NOMO-1 treated with dmso at 0.1 percent for 144 hours (cell line): ENCODE measurements at regions not wholly inside any gene's neighbourhood (a gene's known extent, or its start where the extent isn't known, plus 50 kb on each side); places are given as distances from the start of the nearest gene placed in this dataset.
A peak's percentile ranks its signal among the peaks of the same experiment; 100 is the strongest.
"Not testable (repeated sequence)": the region's sequence is repeated elsewhere in the genome, so short reads cannot be mapped to it uniquely, and the experiment has no call there.

ENCODE experiments used
- DNase-seq: peaks from one replicate; lab custom pipeline; 2025; ENCODE audit not compliant: unreplicated experiment; lab: John Stamatoyannopoulos, UW

DNA sequence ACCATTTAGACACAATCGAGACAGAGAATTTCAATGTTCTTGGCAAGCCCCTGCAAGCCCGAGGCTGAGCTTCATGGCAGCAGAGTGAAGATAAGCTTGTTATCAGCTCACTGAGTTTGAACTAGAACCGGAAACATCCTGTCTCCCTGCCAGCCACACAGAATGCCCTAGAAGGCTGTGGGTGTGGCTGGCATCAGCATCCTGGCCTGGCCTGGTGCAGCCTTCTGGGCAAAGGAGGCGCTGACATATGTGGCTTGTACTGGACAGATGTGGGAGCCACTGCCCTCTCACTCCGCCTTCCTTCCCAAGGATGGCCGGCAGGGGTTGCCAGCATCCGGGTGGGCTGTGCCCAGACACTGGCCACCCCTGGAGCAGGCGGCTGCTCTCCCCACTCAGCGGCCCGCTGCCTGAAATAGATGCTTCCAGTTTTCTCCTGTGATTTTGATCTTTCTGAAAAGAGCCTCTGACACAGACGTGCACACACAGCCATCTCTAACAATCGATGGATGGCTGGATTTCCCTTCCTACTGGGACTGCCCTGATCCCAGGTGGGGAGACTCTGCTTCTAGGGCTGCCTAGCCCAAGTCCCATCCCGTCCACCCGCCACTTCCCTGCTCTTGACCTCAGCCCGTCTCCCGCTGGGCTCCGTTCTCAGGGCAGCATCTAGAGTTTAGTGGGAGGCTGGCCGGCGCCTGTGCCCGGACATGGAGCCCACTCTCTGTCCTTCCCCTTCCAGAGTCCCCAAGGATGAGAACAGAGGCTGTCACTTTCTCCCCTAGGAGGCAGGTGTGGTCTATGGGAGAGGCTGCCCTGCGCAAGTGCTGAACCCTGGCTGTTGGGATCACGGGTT is 149.7 kb downstream of the CTTN start:
- no peak for DNase-seq

DNA sequence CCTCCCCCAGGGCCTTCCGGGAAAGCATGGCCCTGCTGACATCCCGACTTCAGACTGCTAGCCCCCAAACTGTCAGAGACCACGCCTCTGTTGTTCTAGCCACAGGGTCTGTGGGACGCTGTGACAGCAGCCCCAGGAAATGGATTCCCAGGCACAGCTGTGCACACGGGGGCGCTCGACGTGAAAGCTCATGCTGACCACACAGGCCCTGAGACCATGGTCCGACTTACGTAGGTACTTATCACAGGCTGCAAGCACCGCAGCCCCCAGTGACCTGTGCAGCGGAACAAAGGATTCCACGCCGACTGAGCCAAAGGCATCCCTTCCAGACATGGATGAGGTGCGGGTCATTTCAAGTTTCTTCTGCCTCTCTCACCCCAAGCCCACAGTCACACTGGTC is 150.6 kb downstream of the CTTN start:
- no peak for DNase-seq

DNA sequence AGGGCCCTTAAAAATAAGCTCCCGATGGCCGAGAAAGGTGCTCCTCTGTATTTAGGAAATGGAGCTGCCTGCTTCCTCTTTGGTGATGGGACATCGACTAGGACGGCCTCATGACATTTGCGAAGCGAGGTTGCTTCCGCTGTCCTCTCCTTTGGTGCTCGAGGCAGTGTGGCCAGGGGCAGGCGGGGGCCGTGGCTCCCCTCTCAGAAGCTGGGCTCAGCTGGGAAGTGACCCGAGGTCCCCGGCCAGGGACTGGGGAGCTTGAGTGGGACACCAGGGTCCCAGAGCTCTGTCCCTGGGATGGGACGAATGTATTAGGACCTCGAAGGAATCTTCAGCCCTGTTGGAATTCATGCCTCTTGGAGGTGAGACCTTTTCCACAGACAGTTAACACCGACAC is 151.1 kb downstream of the CTTN start:
- no peak for DNase-seq

DNA sequence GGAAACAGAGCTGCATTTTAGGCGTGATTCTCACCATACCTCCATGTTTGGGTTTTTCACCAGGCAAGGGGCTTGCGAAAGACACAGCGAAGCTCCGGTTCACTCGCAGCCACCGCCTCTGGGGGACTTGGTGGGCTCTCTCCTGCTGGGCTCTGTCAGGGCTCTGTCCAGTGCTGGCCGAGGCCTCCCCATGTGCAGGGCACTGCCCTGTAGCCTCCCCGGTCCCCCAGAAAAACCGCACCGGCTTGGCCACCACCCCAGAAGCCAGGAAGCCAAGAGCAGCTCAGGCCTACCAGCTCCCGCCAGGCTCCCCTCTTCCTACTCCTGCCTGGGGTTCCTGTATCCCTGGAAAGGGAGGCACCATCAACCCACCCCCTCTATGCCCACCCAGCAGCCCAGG is 151.5 kb downstream of the CTTN start:
- no peak for DNase-seq

DNA sequence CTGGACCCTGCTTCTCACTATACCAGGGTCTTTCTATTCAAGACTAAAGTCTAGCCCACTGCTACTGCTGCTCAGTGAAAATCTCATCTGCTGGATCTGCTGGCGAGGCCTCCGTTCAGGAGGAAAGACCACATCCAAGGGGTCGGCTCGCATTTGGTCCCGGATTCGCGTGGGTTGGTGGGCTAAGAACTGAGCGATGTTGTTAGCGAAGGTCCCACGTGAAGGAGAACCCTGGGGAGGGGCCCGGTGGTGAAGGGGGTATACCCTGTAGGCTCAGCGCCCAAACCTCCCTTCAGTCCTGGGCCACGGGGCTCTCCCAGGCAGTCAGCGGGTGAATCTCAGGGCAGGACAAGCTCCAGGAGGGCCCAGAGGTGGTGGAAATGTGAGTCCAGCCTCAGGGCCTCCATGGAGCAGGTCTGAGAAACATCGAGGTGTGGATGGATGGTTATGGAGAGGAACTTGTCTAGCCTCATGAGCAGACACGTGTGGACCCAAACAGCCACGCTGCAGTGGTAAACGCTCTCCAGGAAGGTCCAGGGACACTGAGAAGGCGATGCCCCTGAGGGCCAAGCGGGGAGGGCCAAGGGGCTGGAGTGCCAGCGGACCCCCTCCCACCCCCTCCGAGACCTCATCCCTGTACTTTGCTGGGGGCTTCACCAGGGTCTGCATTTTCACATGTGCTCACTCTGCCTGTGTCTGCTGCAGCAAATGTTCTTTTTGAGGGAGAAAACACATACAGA is 152.3 kb downstream of the CTTN start:
- DNase-seq = no peak

DNA sequence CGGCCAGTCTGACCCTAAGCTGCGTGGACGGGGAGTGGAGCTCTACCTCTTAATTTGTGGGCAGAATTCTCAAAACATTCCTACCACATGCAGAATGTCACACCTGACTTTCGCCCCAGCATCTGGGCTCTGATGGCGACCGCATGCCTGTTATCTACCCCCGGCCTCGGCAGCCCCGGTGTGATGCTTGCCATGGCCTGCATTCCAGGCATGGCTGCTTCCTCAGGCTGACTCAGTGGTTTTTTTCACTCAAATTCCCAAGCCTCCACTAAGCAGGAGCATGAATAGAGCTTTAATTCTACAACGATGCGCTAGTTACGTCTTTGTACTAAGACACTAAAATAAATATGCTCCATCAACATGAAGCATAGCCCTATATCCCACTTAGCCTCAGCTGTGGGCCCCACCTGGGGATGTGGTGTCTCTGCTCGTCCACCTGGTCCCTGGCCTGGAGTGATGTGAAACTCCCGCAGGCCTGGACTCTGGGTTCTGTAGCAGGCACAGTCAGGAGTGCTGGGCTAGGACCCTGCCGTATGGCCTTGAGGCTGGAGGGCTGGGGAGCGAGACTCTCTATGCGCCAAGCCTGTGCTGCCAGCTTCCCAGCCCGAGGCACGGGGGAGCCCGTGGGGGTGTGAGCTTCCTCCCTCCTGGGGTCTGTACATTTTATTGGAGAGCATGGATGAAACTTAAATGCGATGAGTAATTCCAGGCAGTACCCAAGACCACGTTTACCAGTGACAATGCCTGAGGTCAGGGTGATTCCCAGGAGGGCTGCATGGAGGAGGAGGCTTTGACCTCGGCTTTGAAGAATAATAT is 153.2 kb downstream of the CTTN start:
- no peak for DNase-seq

DNA sequence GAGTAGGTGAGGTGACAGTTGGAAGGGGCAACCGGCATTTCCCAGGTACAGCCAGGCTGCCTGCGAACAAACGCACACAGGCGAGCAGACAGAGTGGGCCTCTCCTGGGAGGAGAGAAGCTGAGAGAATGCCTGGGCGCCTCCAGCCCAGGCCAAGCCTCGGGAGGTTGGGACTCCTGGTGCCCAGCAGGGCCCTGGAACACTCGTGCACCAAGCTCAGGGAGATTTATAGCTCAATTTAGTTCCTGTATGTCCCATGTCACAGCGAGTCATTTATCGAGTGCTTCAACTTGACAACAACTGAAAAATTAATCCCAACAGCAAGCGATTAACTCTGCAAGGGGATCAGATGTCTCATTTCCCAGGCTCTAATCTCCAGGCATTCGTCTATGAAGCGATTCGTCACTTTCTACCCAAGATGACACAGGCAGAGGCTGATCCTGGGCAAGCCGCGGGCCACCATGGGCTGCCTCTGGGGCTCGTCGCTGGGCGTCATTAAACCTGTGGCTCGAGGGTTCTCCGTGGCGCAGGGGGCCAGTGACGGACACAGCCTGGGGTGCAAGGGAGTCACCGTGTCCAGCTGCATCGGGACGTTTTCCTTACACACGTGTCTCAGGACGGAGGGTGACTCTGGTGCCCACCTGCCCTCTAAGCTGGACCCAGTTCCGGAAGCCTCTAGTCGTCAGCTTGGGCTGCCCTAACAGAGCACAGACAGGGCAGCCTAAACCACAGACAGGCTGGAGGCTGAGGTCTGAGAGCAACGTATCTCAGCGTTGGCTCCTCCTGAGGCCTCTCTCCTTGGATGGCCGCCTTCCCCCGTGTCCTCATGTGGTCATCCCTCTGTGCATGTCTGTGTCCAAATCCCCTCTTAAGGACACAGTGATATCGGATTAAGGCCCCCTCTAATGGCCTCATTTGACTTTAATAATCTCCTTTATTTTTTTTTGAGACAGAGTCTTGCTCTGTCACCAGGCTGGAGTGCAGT is 154.1 kb downstream of the CTTN start:
- no peak for DNase-seq

DNA sequence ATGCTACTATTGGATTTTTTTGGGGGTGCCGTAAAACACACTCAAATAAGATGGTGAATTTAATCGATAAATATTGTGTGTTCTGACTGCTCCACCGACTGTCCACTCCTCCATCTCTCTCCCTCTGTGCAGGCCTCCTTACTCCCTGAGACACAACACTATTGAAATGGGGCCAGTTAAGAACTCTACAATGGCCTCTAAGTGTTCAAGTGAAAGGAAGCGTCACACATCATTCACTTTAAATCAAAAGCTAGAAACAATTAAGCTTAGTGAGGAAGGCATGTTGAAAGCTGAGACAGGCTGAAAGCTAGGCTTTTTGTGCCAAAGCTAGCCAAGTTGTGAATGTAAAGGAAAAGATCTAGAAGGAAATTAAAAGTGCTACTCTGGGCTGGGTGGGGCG is 156.7 kb downstream of the CTTN start:
- DNase-seq = no peak

DNA sequence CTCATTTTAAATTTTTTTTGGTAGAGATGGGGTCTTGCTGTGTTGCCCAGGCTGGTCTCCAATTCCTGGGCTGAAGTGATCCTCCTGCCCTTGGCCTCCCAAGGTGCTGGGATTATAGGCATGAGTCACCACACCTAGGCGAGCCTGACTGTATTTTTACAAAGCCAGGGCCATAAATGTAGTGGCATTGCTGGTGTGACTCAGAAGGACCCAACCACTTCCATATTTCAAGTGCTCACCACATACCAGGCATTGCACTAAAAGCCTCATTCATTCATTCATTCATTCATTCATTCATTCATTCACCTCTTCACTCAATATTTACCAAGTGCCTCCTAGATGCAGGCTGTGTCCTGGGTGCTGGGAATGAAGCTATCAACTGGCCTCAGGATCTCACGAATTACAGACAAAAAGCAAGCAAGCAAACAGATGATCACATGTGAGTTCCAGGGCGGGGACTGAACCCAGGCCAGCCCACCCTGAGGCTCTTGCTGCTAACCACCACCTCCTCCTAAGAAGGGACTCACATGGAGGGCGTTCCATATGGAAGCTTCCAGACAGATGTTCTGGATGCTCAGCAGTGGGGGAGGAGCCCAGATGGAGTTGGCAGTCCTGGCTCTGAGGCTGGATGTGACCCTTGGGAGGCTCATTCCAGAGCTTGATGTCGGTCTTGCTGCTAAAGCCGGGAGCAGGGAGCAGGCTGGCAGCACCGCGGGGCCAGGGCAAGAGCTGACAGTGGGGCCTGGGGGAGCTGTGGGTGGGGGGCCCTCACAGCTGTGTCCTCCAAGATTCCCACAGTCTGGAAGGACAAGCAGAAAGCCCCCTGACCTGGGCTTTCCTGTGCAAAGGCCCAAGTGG is 158.8 kb downstream of the CTTN start:
- peak; percentile 12 for DNase-seq

DNA sequence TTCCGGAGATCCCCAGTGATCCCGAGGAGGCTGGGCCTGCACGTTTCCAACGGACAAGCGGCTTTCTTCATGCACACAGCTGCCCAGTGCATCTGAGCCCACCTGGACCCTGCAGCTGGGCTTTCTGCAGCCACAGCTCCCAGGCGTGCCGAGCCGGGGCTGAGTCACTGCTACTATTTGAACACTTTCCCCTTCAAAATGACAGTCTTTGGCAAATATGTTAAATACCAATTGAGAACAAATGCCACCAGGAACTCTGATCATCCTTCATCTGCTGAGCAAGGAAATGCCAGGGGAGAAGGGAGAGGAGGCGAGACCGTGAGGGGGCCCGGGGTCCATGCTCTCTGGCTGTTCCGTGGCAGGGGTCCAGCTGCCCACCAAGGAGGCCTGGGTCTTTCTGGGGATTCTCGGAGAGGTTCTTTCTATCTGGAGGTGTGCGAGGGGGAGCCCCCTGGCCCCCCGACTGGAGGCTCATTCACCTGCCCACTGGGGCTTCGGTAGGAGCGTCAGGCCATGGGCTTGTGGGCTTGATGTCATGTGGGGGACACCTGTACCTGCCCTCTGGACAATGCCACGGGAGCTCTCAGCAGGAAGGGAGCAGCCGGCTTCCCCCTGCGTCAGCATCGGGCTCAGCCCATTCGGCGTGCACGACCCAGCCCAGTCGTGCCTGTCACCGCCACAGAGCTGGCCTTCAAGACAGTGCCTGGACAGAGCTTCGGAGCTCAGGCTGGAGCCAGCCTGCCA is 159.6 kb downstream of the CTTN start:
- no peak for DNase-seq

DNA sequence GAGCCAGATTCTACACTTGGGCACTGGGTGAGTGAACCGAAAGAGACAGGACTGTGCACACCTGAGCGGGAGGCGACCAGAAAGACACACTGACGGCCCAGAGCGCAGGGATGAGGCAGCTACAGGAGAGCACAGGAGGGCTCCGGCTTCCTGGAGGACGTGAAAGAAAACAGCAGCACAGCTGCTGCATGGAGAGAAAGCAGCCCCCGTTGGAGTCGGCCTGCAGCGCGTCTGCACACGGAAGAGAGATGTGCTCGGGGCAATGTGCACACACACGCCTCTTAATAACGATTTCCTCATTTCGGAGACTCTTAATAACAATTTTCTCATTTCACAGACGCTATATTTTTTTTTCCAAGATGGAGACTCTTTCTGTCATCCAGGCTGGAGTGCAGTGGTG is 160.4 kb downstream of the CTTN start:
- no peak for DNase-seq

DNA sequence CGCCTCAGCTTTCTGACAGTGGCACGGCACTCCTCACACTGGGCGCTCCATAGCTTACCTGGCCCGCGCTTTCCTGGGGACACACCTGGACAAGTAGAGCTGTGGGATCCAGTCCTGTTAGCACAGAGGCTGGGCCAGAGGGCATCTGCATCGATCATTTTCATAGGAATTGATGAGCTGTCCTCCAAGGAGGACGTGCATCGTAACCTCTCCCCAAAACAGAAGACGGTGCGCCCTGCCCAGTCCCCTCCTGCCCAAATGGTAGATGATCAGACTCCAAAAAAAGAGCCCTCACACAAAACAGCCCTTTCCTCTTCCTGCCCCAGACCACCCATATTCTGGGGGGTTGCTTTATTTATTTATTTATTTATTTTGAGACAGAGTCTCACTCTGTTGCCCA is 161.2 kb downstream of the CTTN start:
- DNase-seq = no peak

DNA sequence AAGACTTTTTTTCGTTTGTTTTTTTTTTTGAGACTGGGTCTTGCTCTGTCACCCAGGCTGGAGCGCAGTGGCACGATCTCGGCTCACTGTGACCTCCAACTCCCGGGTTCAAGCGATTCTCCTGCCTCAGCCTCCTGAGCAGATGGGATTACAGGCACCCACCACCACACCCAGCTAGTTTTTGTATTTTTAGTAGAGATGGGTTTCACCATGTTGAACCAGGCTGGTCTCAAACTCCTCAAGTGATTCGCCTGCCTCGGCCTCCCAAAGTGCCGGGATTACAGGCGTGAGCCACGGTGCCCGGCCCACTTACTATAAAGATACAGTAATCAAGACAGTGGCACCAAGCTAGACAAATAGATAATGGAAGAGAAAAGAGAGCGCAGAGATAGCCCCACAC is 162.3 kb downstream of the CTTN start:
- not testable (repeated sequence) for DNase-seq

DNA sequence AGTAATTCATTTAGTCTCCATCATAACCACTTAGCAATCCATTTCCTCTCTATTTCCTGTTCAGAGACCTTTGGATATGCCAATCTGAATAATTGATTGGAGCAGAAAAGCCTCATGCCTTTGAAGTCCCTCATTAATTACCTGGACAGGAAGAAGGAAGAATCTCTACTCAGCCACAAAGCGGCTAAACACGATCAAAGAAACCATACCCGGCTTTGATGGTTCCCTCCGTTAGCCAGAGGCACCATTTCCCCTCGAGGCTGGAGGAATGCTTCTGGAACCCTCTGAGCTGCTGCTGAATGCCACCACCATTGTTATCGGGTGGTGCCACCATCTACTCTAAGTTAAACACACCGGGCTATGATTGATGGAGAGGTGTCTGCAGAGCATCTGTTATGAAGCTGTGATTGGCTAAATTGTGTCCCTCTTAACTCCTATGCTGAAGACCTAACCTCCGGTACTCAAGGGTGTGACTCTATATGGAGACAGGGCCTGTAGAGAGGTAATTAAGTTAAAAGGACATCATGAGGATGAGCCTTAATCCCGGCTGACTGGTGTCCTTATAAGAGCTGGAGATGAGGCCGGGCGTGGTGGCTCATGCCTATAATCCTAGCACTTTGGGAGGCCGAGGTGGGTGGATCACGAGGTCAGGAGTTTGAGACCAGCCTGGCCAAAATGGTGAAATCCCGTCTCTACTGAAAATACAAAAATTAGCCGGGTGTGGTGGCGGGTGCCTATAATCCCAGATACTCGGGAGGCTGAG is 168.6 kb downstream of the CTTN start:
- DNase-seq = no peak

DNA sequence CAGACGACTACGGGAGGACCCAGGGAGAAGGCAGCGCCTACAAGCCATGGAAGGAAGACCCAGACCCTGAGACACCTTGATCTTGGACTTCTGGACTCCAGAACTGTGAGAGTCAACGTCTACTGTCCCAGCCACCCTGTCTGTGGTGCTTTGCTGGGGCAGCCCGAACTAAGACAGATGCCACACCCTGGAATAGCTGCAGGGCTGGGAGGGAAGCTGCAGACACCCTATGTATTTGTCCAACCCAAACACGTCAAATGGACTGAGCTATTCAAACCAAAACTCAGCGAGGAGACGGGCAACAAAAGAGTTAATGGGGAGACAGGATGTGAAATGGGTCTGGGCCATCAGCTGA is 169.3 kb downstream of the CTTN start:
- no peak for DNase-seq

DNA sequence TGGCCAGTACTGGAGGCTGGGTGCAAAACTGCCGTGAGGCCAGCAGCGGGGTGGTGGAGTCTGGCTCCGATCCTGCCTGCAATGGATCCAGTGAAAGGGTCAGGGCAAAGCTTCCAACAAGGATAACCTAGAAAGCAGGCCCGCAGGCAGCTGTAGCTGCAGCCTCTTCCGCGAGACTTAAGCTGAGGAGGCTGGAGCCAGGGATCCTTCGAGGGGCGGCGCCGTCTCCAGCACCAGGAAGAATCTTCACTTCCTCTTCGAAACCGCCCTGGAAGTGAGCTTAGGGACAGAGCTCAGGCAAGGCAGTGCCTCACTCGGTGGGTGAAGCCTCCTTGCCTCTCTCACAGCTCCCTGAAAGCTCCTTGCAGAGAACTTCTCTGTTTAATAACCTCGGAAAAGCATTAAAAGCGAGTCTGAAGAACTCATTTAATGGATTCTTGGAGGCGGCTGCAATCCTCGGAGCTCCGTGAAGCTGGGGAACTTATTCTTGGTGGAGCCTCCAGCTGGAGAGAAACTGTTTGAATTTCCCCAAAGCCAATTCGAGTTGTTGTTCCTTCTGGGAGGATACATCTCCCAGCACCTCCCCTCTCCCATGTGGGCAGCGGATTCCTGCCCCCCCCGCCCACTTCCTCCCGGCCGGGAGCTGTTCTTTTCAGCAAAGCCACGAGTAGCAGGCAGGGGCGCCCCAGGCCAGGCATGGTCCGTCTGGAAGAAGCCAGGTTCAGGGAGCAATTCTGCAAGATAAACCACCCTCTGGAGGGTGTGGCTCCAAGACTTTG is 169.9 kb downstream of the CTTN start:
- DNase-seq = peak; percentile 36

DNA sequence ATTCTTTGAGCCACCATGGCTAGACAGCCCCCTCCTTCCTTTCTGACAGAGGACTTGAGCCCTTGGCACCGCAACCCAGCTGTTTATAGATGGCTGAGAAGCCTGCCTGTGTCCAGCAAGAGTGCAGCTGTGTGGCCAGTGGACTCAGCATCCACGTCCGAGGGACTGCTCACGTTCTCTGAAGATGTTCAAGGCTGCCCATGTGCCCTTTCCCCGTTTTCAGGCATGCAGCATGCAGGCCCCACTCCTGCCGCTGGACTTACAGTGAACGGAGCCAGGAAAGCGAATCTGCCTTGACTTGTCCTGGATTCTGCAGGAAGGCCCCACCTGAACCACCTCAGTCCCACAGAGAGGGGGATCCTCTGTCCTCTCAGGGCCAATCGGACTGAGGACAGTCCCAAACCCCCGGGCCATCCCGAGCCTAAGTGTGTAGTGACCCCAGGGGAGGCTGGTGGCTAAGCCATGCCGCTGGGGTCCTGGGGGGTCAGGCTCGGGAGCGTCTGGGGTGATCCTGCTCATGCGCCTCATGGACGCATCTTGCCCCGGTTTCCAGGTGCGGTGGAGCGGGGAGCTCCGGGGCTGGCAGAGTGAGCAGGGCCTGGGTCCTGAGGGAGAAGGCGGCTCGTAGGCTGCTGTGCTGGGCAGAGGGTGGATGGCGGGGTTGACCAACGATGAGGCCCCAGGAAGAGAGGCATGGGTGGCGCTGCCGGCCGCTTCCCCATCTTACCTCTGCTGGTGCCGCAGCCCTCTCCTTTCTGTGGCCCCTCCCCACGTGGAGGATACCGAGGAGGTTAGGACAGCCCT is 170.7 kb downstream of the CTTN start:
- DNase-seq = no peak
